Panc1 (cell line): ENCODE measurements at regions not wholly inside any gene's neighbourhood (a gene's known extent, or its start where the extent isn't known, plus 50 kb on each side); places are given as distances from the start of the nearest gene placed in this dataset.

Experiments used
- ATAC-seq: fragments of 200-7000 bp; cut with Tn5 transposase; 2 replicates; pipeline ENCODE4 v1.9.1; 2020; ENCODE audit warnings: mild to moderate bottlenecking, moderate library complexity
- BruUV-seq: library from RNA; stranded (reverse); fragments of 400-500 nt; replicated peaks from 2 replicates; lab custom pipeline; 2021; lab: Mats Ljungman, UMichigan
- CTCF ChIA-PET: fragments of 300-600 bp; sonication (Branson Sonifier 250); formaldehyde crosslinking; loops from one replicate; lab custom pipeline; 2022; ENCODE audit warnings: antibody characterized with exemption; lab: Charles Lee
- POLR2A ChIA-PET: fragments of 300-600 bp; sonication (Branson Sonifier 250); formaldehyde crosslinking; loops from one replicate; lab custom pipeline; 2022; ENCODE audit warnings: antibody characterized with exemption; lab: Charles Lee
- DNase-seq: peaks from one replicate; pipeline ENCODE4 v3.0.0-alpha.2; 2010; ENCODE audit warnings: low read depth, low spot score
- H3K27ac ChIP-seq: 2 replicates; pipeline ENCODE4 v1.5.1; 2011; ENCODE audit warnings: mild to moderate bottlenecking, low read length, inconsistent platforms
- H3K27me3 ChIP-seq: fragments of 200-500 bp; sonication (Bioruptor generic); 2 replicates; pipeline ENCODE4 v1.6.0; 2014; ENCODE audit warnings: low read length, inconsistent platforms; ENCODE audit not compliant: control insufficient read depth, insufficient read depth
- H3K36me3 ChIP-seq: fragments of 200-500 bp; sonication (Bioruptor generic); 2 replicates; pipeline ENCODE4 v1.5.1; 2014; ENCODE audit warnings: inconsistent platforms, mild to moderate bottlenecking, low read length, moderate library complexity; ENCODE audit not compliant: control insufficient read depth, insufficient read depth
- H3K4me1 ChIP-seq: 2 replicates; pipeline ENCODE4 v1.5.1; 2011; ENCODE audit warnings: inconsistent platforms, mild to moderate bottlenecking, low read length, moderate library complexity; ENCODE audit not compliant: control insufficient read depth, insufficient read depth
- H3K4me3 ChIP-seq, 2 experiments: 2 replicates each; pipeline ENCODE4 v1.5.1; 2011 to 2012; ENCODE audit warnings: low read depth in 2 of 2, low read length in 2 of 2, mild to moderate bottlenecking in 2 of 2, inconsistent platforms in 1 of 2, moderate library complexity in 1 of 2
- H3K9me3 ChIP-seq: fragments of 200-500 bp; sonication (Bioruptor generic); 2 replicates; pipeline ENCODE4 v1.5.1; 2014; ENCODE audit warnings: low read depth, mild to moderate bottlenecking, inconsistent platforms, low read length, moderate library complexity; ENCODE audit not compliant: control insufficient read depth, insufficient read depth
- POLR2AphosphoS5 ChIP-seq: IDR thresholded peaks from 2 replicates; pipeline ENCODE4 v1.6.1; 2012; ENCODE audit warnings: mild to moderate bottlenecking, low read depth, low read length, moderate library complexity
- SIN3A ChIP-seq: IDR thresholded peaks from 2 replicates; pipeline ENCODE4 v1.6.1; 2012; ENCODE audit warnings: low read depth, mild to moderate bottlenecking, low read length, moderate library complexity, borderline replicate concordance; ENCODE audit not compliant: insufficient read depth
- TCF7L2 ChIP-seq: IDR thresholded peaks from 2 replicates; pipeline ENCODE4 v1.6.1; 2011; ENCODE audit warnings: mild to moderate bottlenecking, low read depth, low read length, inconsistent platforms
- in situ Hi-C: cut with HindIII; loops from 2 replicates; pipeline ENCODE4 v1.10.0; 2016; ENCODE audit warnings: low sequenced_read_pairs, low pct_unique_long_range_greater_than_20kb
- intact Hi-C: fragments of 100-400 bp; cut with micrococcal nuclease; formaldehyde crosslinking; loops from one replicate; pipeline ENCODE4 v1.10.0; 2022; ENCODE audit not compliant: unreplicated experiment
- TF ChIP-seq, protein P1 (sequence below): fragments of 450-650 bp; IDR thresholded peaks from 2 replicates; pipeline ENCODE4 v1.5.1; 2017; ENCODE audit warnings: mild to moderate bottlenecking
- TF ChIP-seq, protein P2 (sequence below), 2 experiments: IDR thresholded peaks; 2 replicates each; pipeline ENCODE4 v1.6.1; 2011 to 2012; ENCODE audit warnings: low read depth in 2 of 2, control low read depth in 1 of 2, low read length in 1 of 2, mild to moderate bottlenecking in 1 of 2, moderate library complexity in 1 of 2; ENCODE audit not compliant: insufficient read depth in 1 of 2

DNA sequence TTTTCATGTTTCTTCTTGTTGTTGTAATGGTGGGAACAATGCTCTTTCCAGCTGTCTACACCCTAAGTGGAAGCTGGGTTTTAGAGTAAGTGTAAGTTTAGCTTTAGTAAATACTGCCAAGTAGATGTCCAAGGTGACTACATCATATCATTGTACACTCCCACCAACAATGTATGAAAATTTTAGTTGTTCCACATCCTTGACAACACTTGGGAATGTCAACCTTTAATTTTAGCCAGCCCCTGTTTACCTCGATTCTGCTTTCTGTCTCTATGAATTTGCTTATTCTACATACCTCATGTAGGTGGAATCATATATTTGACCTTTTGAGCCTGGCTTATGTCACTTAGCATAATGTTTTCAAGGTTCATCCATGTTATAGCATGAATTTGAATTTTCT is 93.0 kb downstream of the MTPAP start:
- BruUV-seq: no TSS peak
- no peak for DNase-seq
- H3K27ac ChIP-seq: no peak overlapping the region
- no peak for ATAC-seq
- in situ Hi-C loops: no loop called here
- H3K36me3 ChIP-seq: no peaks in the 10 kb centered on the region
- intact Hi-C loops: no loop called here
- ChIA-PET POLR2A (no interaction called here), CTCF (no interaction called here)
- TF ChIP-seq POLR2AphosphoS5 (no peak), SIN3A (no peak), TCF7L2 (no peak)
- TF ChIP-seq, protein P1, sequence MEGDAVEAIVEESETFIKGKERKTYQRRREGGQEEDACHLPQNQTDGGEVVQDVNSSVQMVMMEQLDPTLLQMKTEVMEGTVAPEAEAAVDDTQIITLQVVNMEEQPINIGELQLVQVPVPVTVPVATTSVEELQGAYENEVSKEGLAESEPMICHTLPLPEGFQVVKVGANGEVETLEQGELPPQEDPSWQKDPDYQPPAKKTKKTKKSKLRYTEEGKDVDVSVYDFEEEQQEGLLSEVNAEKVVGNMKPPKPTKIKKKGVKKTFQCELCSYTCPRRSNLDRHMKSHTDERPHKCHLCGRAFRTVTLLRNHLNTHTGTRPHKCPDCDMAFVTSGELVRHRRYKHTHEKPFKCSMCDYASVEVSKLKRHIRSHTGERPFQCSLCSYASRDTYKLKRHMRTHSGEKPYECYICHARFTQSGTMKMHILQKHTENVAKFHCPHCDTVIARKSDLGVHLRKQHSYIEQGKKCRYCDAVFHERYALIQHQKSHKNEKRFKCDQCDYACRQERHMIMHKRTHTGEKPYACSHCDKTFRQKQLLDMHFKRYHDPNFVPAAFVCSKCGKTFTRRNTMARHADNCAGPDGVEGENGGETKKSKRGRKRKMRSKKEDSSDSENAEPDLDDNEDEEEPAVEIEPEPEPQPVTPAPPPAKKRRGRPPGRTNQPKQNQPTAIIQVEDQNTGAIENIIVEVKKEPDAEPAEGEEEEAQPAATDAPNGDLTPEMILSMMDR: no peak
- TF ChIP-seq, protein P2, sequence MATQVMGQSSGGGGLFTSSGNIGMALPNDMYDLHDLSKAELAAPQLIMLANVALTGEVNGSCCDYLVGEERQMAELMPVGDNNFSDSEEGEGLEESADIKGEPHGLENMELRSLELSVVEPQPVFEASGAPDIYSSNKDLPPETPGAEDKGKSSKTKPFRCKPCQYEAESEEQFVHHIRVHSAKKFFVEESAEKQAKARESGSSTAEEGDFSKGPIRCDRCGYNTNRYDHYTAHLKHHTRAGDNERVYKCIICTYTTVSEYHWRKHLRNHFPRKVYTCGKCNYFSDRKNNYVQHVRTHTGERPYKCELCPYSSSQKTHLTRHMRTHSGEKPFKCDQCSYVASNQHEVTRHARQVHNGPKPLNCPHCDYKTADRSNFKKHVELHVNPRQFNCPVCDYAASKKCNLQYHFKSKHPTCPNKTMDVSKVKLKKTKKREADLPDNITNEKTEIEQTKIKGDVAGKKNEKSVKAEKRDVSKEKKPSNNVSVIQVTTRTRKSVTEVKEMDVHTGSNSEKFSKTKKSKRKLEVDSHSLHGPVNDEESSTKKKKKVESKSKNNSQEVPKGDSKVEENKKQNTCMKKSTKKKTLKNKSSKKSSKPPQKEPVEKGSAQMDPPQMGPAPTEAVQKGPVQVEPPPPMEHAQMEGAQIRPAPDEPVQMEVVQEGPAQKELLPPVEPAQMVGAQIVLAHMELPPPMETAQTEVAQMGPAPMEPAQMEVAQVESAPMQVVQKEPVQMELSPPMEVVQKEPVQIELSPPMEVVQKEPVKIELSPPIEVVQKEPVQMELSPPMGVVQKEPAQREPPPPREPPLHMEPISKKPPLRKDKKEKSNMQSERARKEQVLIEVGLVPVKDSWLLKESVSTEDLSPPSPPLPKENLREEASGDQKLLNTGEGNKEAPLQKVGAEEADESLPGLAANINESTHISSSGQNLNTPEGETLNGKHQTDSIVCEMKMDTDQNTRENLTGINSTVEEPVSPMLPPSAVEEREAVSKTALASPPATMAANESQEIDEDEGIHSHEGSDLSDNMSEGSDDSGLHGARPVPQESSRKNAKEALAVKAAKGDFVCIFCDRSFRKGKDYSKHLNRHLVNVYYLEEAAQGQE (IDR thresholded peaks at IDR 0.05; ENCODE audit: insufficient read depth in 1 of 2, low read depth in 2 of 2, low read length in 1 of 2): no peak
- H3K4me1 ChIP-seq: no peaks in the 10 kb centered on the region
- 0 out of 2 replicates have a peak, but pooled peaks cover 5% of the 10 kb centered on the region for H3K9me3 ChIP-seq
- H3K4me3 ChIP-seq: no peak overlapping the region
- no peaks in the 10 kb centered on the region for H3K27me3 ChIP-seq

DNA sequence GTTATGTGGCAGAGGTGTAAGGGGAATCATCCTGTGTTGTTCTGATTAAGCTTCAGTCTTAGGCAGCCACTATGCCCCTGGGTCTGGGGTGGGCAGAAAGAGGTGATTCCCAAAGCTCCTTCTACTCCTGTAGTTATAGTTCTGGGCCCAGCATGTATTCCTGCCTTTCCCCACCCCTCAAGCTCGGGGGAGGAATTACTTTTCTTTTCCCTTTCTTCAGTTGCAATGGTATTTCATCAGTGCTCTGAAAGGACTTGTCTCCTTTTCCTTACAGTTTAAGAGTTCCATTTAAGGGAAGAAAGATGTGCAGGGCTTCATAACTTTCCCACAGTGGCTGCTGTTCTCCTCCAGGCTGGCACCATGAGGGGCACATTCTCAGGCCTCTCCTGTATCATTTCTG is 94.2 kb downstream of the MTPAP start:
- Histone ChIP-seq H3K4me1 (no peaks in the 10 kb centered on the region), H3K27me3 (no peaks in the 10 kb centered on the region), H3K27ac (no peak overlapping the region), H3K4me3 (no peak overlapping the region), H3K9me3 (0 out of 2 replicates have a peak, but pooled peaks cover 5% of the 10 kb centered on the region), H3K36me3 (no peaks in the 10 kb centered on the region)
- no TSS peak for BruUV-seq
- ChIA-PET CTCF (no interaction called here), POLR2A (no interaction called here)
- intact Hi-C loops (no loop called here), in situ Hi-C loops (no loop called here)
- no peak for DNase-seq
- no peak for ATAC-seq
- TF ChIP-seq TCF7L2 (no peak), POLR2AphosphoS5 (no peak), SIN3A (no peak)
- TF ChIP-seq, protein P2 (IDR thresholded peaks at IDR 0.05; ENCODE audit: insufficient read depth in 1 of 2, low read depth in 2 of 2, low read length in 1 of 2): no peak
- TF ChIP-seq, protein P1: no peak
